ENCODE measurements at regions not wholly inside any gene's neighbourhood (a gene's known extent, or its start where the extent isn't known, plus 50 kb on each side); places are given as distances from the start of the nearest gene placed in this dataset.

- Histone ChIP-seq H3K4me2 (ENCODE audit: control insufficient read depth, extremely low read depth, insufficient read depth, low read depth, low read length) (no peak overlapping the region), H3K27ac (ENCODE audit: control insufficient read depth, insufficient read depth, low read length) (no peak overlapping the region), H3K27me3 (ENCODE audit: control insufficient read depth, extremely low read depth, insufficient read depth, low read length) (no peaks in the 10 kb centered on the region), H3K9me1 (ENCODE audit: control insufficient read depth, extremely low read depth, insufficient read depth, low read length) (no peaks in the 10 kb centered on the region), H3K79me2 (ENCODE audit: control insufficient read depth, insufficient read depth, low read length) (no peaks in the 10 kb centered on the region), H2AFZ (ENCODE audit: control insufficient read depth, low read length) (no peak overlapping the region), H3K4me1 (ENCODE audit: control insufficient read depth, extremely low read depth, insufficient read depth, low read length) (no peaks in the 10 kb centered on the region), H4K20me1 (ENCODE audit: control insufficient read depth, extremely low read depth, insufficient read depth, low read length) (no peaks in the 10 kb centered on the region), H3K9ac (ENCODE audit: control insufficient read depth, extremely low read depth, insufficient read depth, low read length) (no peak overlapping the region), H3K36me3 (ENCODE audit: control insufficient read depth in 2 of 2, extremely low read depth in 1 of 2, insufficient read depth in 2 of 2, low read length in 2 of 2) (no peaks in the 10 kb centered on the region), H3K9me3 (ENCODE audit: control insufficient read depth, low read depth, low read length) (no peaks in the 10 kb centered on the region), H3K4me3 (ENCODE audit: control insufficient read depth in 2 of 3, extremely low read depth in 1 of 3, insufficient read depth in 2 of 3, low read depth in 1 of 3, low read length in 3 of 3) (no peak overlapping the region)
- DNase-seq (ENCODE audit: low read depth, low spot score) (no peak), FAIRE-seq (no peak)
- dilution Hi-C loops (cut with MboI; ENCODE audit: extremely low pct_ligation_motif_present, low sequenced_read_pairs) = no loop called here
- no peak for TF ChIP-seq EZH2 (IDR thresholded peaks at IDR 0.05; ENCODE audit: low read length)
- TF ChIP-seq, protein P1, sequence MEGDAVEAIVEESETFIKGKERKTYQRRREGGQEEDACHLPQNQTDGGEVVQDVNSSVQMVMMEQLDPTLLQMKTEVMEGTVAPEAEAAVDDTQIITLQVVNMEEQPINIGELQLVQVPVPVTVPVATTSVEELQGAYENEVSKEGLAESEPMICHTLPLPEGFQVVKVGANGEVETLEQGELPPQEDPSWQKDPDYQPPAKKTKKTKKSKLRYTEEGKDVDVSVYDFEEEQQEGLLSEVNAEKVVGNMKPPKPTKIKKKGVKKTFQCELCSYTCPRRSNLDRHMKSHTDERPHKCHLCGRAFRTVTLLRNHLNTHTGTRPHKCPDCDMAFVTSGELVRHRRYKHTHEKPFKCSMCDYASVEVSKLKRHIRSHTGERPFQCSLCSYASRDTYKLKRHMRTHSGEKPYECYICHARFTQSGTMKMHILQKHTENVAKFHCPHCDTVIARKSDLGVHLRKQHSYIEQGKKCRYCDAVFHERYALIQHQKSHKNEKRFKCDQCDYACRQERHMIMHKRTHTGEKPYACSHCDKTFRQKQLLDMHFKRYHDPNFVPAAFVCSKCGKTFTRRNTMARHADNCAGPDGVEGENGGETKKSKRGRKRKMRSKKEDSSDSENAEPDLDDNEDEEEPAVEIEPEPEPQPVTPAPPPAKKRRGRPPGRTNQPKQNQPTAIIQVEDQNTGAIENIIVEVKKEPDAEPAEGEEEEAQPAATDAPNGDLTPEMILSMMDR (optimal IDR thresholded peaks at IDR 0.05 in 1 of 3, IDR thresholded peaks at IDR 0.05 in 1 of 3, conservative IDR thresholded peaks at IDR 0.05 in 1 of 3; ENCODE audit: extremely low read depth in 1 of 3, insufficient read depth in 2 of 3, low read length in 3 of 3) = no peak
Observed at GRCh38 chrX:128334821-128335220, 282.6 kb upstream of the ACTRT1 start.

DNA sequence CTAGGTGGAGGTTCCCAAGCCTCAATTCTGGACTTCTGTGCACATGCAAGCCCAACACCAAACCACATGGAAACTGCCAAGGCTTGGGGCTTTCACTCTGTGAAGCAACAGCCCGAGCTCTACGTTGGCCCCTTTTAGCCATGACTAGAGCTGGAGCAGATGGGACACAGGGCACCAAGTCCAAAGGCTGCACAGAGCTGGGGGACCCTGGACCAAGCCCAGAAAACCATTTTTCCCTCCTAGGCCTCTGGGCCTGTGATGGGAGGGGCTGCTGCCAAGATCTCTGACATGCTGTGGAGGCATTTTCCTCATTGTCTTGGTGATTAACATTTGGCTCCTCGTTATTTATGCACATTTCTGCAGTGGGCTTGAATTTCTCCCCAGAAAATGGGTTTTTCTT lies 258.7 kb upstream of the ACTRT1 start:
- no peaks in the 10 kb centered on the region for H3K27me3 ChIP-seq (ENCODE audit: control insufficient read depth, extremely low read depth, insufficient read depth, low read length)
- no peaks in the 10 kb centered on the region for H3K9me3 ChIP-seq (ENCODE audit: control insufficient read depth, low read depth, low read length)
- H3K79me2 ChIP-seq (ENCODE audit: control insufficient read depth, insufficient read depth, low read length) = no peaks in the 10 kb centered on the region
- H3K4me2 ChIP-seq (ENCODE audit: control insufficient read depth, extremely low read depth, insufficient read depth, low read depth, low read length) = no peak overlapping the region
- DNase-seq (ENCODE audit: low read depth, low spot score) = no peak
- FAIRE-seq = no peak
- H3K9me1 ChIP-seq (ENCODE audit: control insufficient read depth, extremely low read depth, insufficient read depth, low read length) = no peaks in the 10 kb centered on the region
- no peak for TF ChIP-seq EZH2 (IDR thresholded peaks at IDR 0.05; ENCODE audit: low read length)
- TF ChIP-seq, protein P1 (optimal IDR thresholded peaks at IDR 0.05 in 1 of 3, IDR thresholded peaks at IDR 0.05 in 1 of 3, conservative IDR thresholded peaks at IDR 0.05 in 1 of 3; ENCODE audit: extremely low read depth in 1 of 3, insufficient read depth in 2 of 3, low read length in 3 of 3) = no peak
- no peak overlapping the region for H3K27ac ChIP-seq (ENCODE audit: control insufficient read depth, insufficient read depth, low read length)
- H3K9ac ChIP-seq (ENCODE audit: control insufficient read depth, extremely low read depth, insufficient read depth, low read length) = no peak overlapping the region
- H3K4me3 ChIP-seq (ENCODE audit: control insufficient read depth in 2 of 3, extremely low read depth in 1 of 3, insufficient read depth in 2 of 3, low read depth in 1 of 3, low read length in 3 of 3) = no peak overlapping the region
- H3K4me1 ChIP-seq (ENCODE audit: control insufficient read depth, extremely low read depth, insufficient read depth, low read length) = no peaks in the 10 kb centered on the region
- H4K20me1 ChIP-seq (ENCODE audit: control insufficient read depth, extremely low read depth, insufficient read depth, low read length) = no peaks in the 10 kb centered on the region
- no peak overlapping the region for H2AFZ ChIP-seq (ENCODE audit: control insufficient read depth, low read length)
- dilution Hi-C loops (cut with MboI; ENCODE audit: extremely low pct_ligation_motif_present, low sequenced_read_pairs) = no loop called here
- H3K36me3 ChIP-seq (ENCODE audit: control insufficient read depth in 2 of 2, extremely low read depth in 1 of 2, insufficient read depth in 2 of 2, low read length in 2 of 2) = no peaks in the 10 kb centered on the region

Data from keratinocyte (primary cell).